H1 (cell line): ENCODE measurements at regions not wholly inside any gene's neighbourhood (a gene's known extent, or its start where the extent isn't known, plus 50 kb on each side); places are given as distances from the start of the nearest gene placed in this dataset.

Experiments used
- ATF2 ChIP-seq: IDR thresholded peaks from 2 replicates; pipeline ENCODE4 v1.6.1; 2012; ENCODE audit warnings: low read length, inconsistent platforms
- SP4 ChIP-seq: IDR thresholded peaks from 2 replicates; pipeline ENCODE4 v1.6.1; 2012; ENCODE audit warnings: low read length, inconsistent platforms
- YY1 ChIP-seq: IDR thresholded peaks from 2 replicates; pipeline ENCODE4 v1.6.1; 2011; ENCODE audit warnings: low read depth, mild to moderate bottlenecking, low read length

GRCh38 chr11:97738751-97739150 lies 1282.0 kb upstream of the CNTN5 start (continued):
- TF ChIP-seq ATF2 (no peak), SP4 (no peak), YY1 (no peak)
